Endothelial cell of umbilical vein (primary cell): ENCODE measurements at regions not wholly inside any gene's neighbourhood (a gene's known extent, or its start where the extent isn't known, plus 50 kb on each side); places are given as distances from the start of the nearest gene placed in this dataset.

Source experiments
- CTCF ChIP-seq, 2 donors: IDR thresholded peaks; 1 replicate in 1 of 2; 2 replicates in 1 of 2; pipeline ENCODE4 v1.5.1; 2011; ENCODE audit warnings: low read length in 2 of 2, mild to moderate bottlenecking in 2 of 2, moderate library complexity in 2 of 2, control low read depth in 1 of 2, inconsistent platforms in 1 of 2, low read depth in 1 of 2; ENCODE audit not compliant: insufficient read depth in 1 of 2; ENCODE audit errors: extremely low read depth in 1 of 2
- EZH2 ChIP-seq: IDR thresholded peaks from 2 replicates; pipeline ENCODE4 v1.6.1; 2012; ENCODE audit warnings: borderline replicate concordance, low read depth, mild to moderate bottlenecking, moderate library complexity, low read length, inconsistent platforms; ENCODE audit not compliant: severe bottlenecking
- POLR2A ChIP-seq: IDR thresholded peaks from 2 replicates; pipeline ENCODE4 v1.6.1; 2012; ENCODE audit warnings: low read depth, mild to moderate bottlenecking, control low read depth, low read length
- TF ChIP-seq, protein P1 (sequence below): IDR thresholded peaks from 2 replicates; pipeline ENCODE4 v1.6.1; 2011; ENCODE audit not compliant: insufficient read depth, insufficient read length

DNA sequence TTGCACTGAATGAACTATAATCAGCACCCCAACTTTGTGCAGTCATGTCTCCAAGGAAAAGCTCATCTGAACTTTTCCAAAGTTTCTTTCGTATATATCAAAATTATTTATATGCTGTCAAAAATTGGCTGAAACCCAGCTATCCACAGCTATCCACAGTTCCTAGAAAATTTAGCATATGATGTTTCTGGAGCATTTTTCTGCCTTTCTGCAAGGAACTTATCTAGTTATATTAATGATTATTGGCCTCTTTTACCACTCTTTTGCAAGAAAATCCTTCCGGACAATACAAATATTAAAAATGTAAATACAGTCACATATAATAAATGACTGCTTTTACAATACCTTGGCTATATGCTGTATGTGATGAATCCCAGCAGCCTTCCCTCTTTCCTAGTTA, 270.2 kb downstream of the TMEM167A start:
- TF ChIP-seq CTCF (IDR thresholded peaks at IDR 0.05; ENCODE audit: extremely low read depth in 1 of 2, insufficient read depth in 1 of 2, low read depth in 1 of 2, low read length in 2 of 2) (no peak), POLR2A (no peak), EZH2 (no peak)
- TF ChIP-seq, protein P1, sequence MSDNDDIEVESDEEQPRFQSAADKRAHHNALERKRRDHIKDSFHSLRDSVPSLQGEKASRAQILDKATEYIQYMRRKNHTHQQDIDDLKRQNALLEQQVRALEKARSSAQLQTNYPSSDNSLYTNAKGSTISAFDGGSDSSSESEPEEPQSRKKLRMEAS: no peak
